ENCODE measurements at regions not wholly inside any gene's neighbourhood (a gene's known extent, or its start where the extent isn't known, plus 50 kb on each side); places are given as distances from the start of the nearest gene placed in this dataset.

GRCh38 chr14:98937712-98938505 is 334.1 kb downstream of the BCL11B start:
- Histone ChIP-seq H3K36me3 (no peaks in the 10 kb centered on the region), H3K9me3 (no peaks in the 10 kb centered on the region), H3K4me3 (no peak overlapping the region), H3K4me1 (ENCODE audit: control insufficient read depth in 1 of 2, low read depth in 2 of 2) (no peaks in the 10 kb centered on the region), H3K27ac (no peak overlapping the region), H3K27me3 (replicated peaks; ENCODE audit: insufficient read depth) (no peaks in the 10 kb centered on the region)
- TF ChIP-seq CTCF (IDR thresholded peaks at IDR 0.05): no peak
- ATAC-seq (ENCODE audit: insufficient number of reproducible peaks, low FRiP score, low read depth) (no peak), DNase-seq (ENCODE audit: low spot score) (no peak)

- Histone ChIP-seq H3K27ac (no peak overlapping the region), H3K9me3 (no peaks in the 10 kb centered on the region), H3K4me1 (ENCODE audit: control insufficient read depth in 1 of 2, low read depth in 2 of 2) (no peaks in the 10 kb centered on the region), H3K36me3 (no peaks in the 10 kb centered on the region), H3K27me3 (replicated peaks; ENCODE audit: insufficient read depth) (no peaks in the 10 kb centered on the region), H3K4me3 (no peak overlapping the region)
- DNase-seq (ENCODE audit: low spot score) (no peak), ATAC-seq (ENCODE audit: insufficient number of reproducible peaks, low FRiP score, low read depth) (no peak)
- TF ChIP-seq CTCF (IDR thresholded peaks at IDR 0.05): no peak
Observed at GRCh38 chr14:98940693-98941437, 331.1 kb downstream of the BCL11B start.

- Histone ChIP-seq H3K36me3 (no peaks in the 10 kb centered on the region), H3K27me3 (replicated peaks; ENCODE audit: insufficient read depth) (no peaks in the 10 kb centered on the region), H3K4me1 (ENCODE audit: control insufficient read depth in 1 of 2, low read depth in 2 of 2) (peaks cover 0 to under 1% of the 10 kb centered on the region in 2 donors), H3K27ac (no peak overlapping the region), H3K4me3 (no peak overlapping the region), H3K9me3 (no peaks in the 10 kb centered on the region)
- DNase-seq (ENCODE audit: low spot score): no peak
- TF ChIP-seq CTCF (IDR thresholded peaks at IDR 0.05): no peak
- ATAC-seq (ENCODE audit: insufficient number of reproducible peaks, low FRiP score, low read depth): no peak
Observed at GRCh38 chr14:98941481-98941880, 330.5 kb downstream of the BCL11B start.

GRCh38 chr14:98943907-98944306 is 328.1 kb downstream of the BCL11B start:
- H3K9me3 ChIP-seq: no peaks in the 10 kb centered on the region
- H3K4me3 ChIP-seq: no peak overlapping the region
- no peaks in the 10 kb centered on the region for H3K36me3 ChIP-seq
- no peaks in the 10 kb centered on the region for H3K27me3 ChIP-seq (replicated peaks; ENCODE audit: insufficient read depth)
- H3K27ac ChIP-seq: no peak overlapping the region
- no peak for TF ChIP-seq CTCF (IDR thresholded peaks at IDR 0.05)
- peaks cover 0 to 12% of the 10 kb centered on the region in 2 donors for H3K4me1 ChIP-seq (ENCODE audit: control insufficient read depth in 1 of 2, low read depth in 2 of 2)
- ATAC-seq (ENCODE audit: insufficient number of reproducible peaks, low FRiP score, low read depth) (no peak), DNase-seq (ENCODE audit: low spot score) (no peak)

- no peak overlapping the region for H3K4me3 ChIP-seq
- H3K36me3 ChIP-seq: no peaks in the 10 kb centered on the region
- H3K4me1 ChIP-seq (ENCODE audit: control insufficient read depth in 1 of 2, low read depth in 2 of 2): peaks cover 0 to 12% of the 10 kb centered on the region in 2 donors
- H3K27me3 ChIP-seq (replicated peaks; ENCODE audit: insufficient read depth): no peaks in the 10 kb centered on the region
- DNase-seq (ENCODE audit: low spot score) (no peak), ATAC-seq (ENCODE audit: insufficient number of reproducible peaks, low FRiP score, low read depth) (no peak)
- no peaks in the 10 kb centered on the region for H3K9me3 ChIP-seq
- no peak overlapping the region for H3K27ac ChIP-seq
- no peak for TF ChIP-seq CTCF (IDR thresholded peaks at IDR 0.05)
Observed at GRCh38 chr14:98944989-98945388, 327.0 kb downstream of the BCL11B start.
